Trophoblast cell (in vitro differentiated cells and primary cell): ENCODE measurements at regions not wholly inside any gene's neighbourhood (a gene's known extent, or its start where the extent isn't known, plus 50 kb on each side); places are given as distances from the start of the nearest gene placed in this dataset.
A peak's percentile ranks its signal among the peaks of the same experiment; 100 is the strongest.

Experiments used
- DNase-seq, 2 donors: peaks; one replicate each; pipeline ENCODE4 v3.0.0-alpha.2; 2016
- H2AFZ ChIP-seq: 2 replicates; pipeline ENCODE4 v1.6.1; 2013; ENCODE audit warnings: low read length, moderate library complexity, mild to moderate bottlenecking; ENCODE audit not compliant: insufficient read depth, poor library complexity
- H2AK5ac ChIP-seq: 2 replicates; pipeline ENCODE4 v1.6.1; 2013; ENCODE audit warnings: mild to moderate bottlenecking, low read length
- H2BK120ac ChIP-seq: 2 replicates; pipeline ENCODE4 v1.6.1; 2013; ENCODE audit warnings: low read length, mild to moderate bottlenecking, moderate library complexity; ENCODE audit not compliant: insufficient read depth, poor library complexity
- H2BK12ac ChIP-seq: 2 replicates; pipeline ENCODE4 v1.6.1; 2013; ENCODE audit warnings: mild to moderate bottlenecking, low read length, moderate library complexity
- H2BK5ac ChIP-seq: 2 replicates; pipeline ENCODE4 v1.6.1; 2013; ENCODE audit warnings: low read length, low read depth, moderate library complexity, mild to moderate bottlenecking; ENCODE audit not compliant: poor library complexity
- H3K14ac ChIP-seq: 2 replicates; pipeline ENCODE4 v1.6.1; 2013; ENCODE audit warnings: mild to moderate bottlenecking, low read length
- H3K18ac ChIP-seq: 2 replicates; pipeline ENCODE4 v1.6.1; 2013; ENCODE audit warnings: mild to moderate bottlenecking, low read length
- H3K23ac ChIP-seq: 2 replicates; pipeline ENCODE4 v1.6.1; 2013; ENCODE audit warnings: low read length
- H3K27ac ChIP-seq: 2 replicates; pipeline ENCODE4 v1.5.1; 2013; ENCODE audit warnings: low read depth, mild to moderate bottlenecking, inconsistent platforms, low read length, moderate library complexity
- H3K27me3 ChIP-seq: 2 replicates; pipeline ENCODE4 v1.6.1; 2013; ENCODE audit warnings: inconsistent platforms, mild to moderate bottlenecking, low read length, moderate library complexity; ENCODE audit not compliant: insufficient read depth
- H3K36me3 ChIP-seq, 2 experiments: 1 replicate in 1 of 2; 2 replicates in 1 of 2; pipeline ENCODE4 v1.6.1; 2013; ENCODE audit warnings: low read length in 2 of 2, mild to moderate bottlenecking in 2 of 2, moderate library complexity in 1 of 2; ENCODE audit not compliant: insufficient read depth in 2 of 2, control insufficient read depth in 1 of 2
- H3K4ac ChIP-seq: 2 replicates; pipeline ENCODE4 v1.6.1; 2013; ENCODE audit warnings: low read depth, mild to moderate bottlenecking, low read length, moderate library complexity
- H3K4me1 ChIP-seq, 2 experiments: 1 replicate in 1 of 2; 2 replicates in 1 of 2; pipeline ENCODE4 v1.6.1; 2013; ENCODE audit warnings: low read length in 2 of 2, mild to moderate bottlenecking in 2 of 2, moderate library complexity in 1 of 2; ENCODE audit not compliant: insufficient read depth in 2 of 2, control insufficient read depth in 1 of 2
- H3K4me2 ChIP-seq: 2 replicates; pipeline ENCODE4 v1.6.1; 2013; ENCODE audit warnings: inconsistent platforms, mild to moderate bottlenecking, low read length, moderate library complexity
- H3K4me3 ChIP-seq: 2 replicates; pipeline ENCODE4 v1.5.1; 2013; ENCODE audit warnings: mild to moderate bottlenecking, low read depth, low read length, inconsistent platforms
- H3K79me1 ChIP-seq: one replicate; pipeline ENCODE4 v1.6.1; 2013; ENCODE audit warnings: low read length
- H3K79me2 ChIP-seq: 2 replicates; pipeline ENCODE4 v1.6.1; 2013; ENCODE audit warnings: low read length, mild to moderate bottlenecking; ENCODE audit not compliant: control insufficient read depth, insufficient read depth, poor library complexity
- H3K9ac ChIP-seq: 2 replicates; pipeline ENCODE4 v1.6.1; 2013; ENCODE audit warnings: mild to moderate bottlenecking, low read length
- H3K9me3 ChIP-seq: 2 replicates; pipeline ENCODE4 v1.6.1; 2013; ENCODE audit warnings: low read depth, mild to moderate bottlenecking, control low read depth, inconsistent platforms, low read length; ENCODE audit not compliant: insufficient read depth
- H4K12ac ChIP-seq: 2 replicates; pipeline ENCODE4 v1.6.1; 2013; ENCODE audit warnings: low read depth, mild to moderate bottlenecking, low read length, moderate library complexity
- H4K8ac ChIP-seq: 2 replicates; pipeline ENCODE4 v1.6.1; 2013; ENCODE audit warnings: low read depth, mild to moderate bottlenecking, low read length, moderate library complexity
- H4K91ac ChIP-seq: one replicate; pipeline ENCODE4 v1.6.1; 2013; ENCODE audit warnings: low read depth, mild to moderate bottlenecking, low read length, moderate library complexity
- WGBS: extraction: QIAGEN DNeasy Blood & Tissue Kit; methylation state at CpG from one replicate; pipeline ENCODE4 v1.1.7; 2013; ENCODE audit warnings: missing lambda C conversion rate; ENCODE audit not compliant: insufficient read length, insufficient coverage; ENCODE audit errors: extremely low coverage; 5-methylcytosine and 5-hydroxymethylcytosine counted together

DNA sequence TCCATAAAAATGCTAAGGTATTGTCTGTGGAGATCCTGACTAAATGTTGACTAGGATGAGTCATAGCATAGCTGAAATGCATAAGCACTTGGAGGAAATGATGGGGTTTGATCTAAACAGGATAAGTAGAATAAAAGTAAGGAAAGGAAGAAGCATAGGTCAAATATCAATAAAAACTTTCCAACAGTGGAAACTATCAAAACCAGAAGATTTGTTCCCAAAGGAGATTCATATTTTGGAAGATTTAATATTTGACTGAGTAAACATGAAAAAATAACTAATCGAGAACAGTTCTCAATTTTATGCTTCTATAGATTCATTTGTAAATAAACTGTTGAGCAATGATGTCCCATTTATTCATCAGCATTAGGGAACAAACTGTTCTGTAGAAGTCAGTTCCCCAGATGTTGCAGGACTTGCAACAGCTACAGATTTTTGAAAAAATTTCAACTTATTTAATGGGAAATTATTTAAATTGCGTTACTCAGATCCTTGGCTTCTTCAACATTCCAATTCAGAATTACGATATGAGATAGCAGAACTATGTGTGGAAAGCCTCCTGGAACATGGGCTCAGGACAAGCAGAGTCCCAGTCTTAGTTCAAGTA lies 133.7 kb upstream of the TBX18 start:
- Histone ChIP-seq H3K27ac (no peak overlapping the region), H3K79me1 (no peaks in the 10 kb centered on the region), H3K4ac (no peak overlapping the region), H3K79me2 (no peaks in the 10 kb centered on the region), H2BK120ac (no peak overlapping the region), H2BK12ac (no peak overlapping the region), H3K23ac (no peak overlapping the region), H3K9me3 (no peaks in the 10 kb centered on the region), H3K4me3 (no peak overlapping the region), H3K4me1 (no peaks in the 10 kb centered on the region), H3K14ac (no peak overlapping the region), H3K9ac (no peak overlapping the region), H4K8ac (no peak overlapping the region), H4K91ac (no peak overlapping the region), H3K18ac (no peak overlapping the region), H4K12ac (no peak overlapping the region), H3K4me2 (no peak overlapping the region), H3K36me3 (no peaks in the 10 kb centered on the region), H2AK5ac (no peak overlapping the region), H2BK5ac (no peak overlapping the region), H3K27me3 (no peaks in the 10 kb centered on the region), H2AFZ (no peak overlapping the region)
- peak in 1 of 2 donors; percentile 59 for DNase-seq
- WGBS, result no CpG with 5 or more reads among the region's 3 CpGs

DNA sequence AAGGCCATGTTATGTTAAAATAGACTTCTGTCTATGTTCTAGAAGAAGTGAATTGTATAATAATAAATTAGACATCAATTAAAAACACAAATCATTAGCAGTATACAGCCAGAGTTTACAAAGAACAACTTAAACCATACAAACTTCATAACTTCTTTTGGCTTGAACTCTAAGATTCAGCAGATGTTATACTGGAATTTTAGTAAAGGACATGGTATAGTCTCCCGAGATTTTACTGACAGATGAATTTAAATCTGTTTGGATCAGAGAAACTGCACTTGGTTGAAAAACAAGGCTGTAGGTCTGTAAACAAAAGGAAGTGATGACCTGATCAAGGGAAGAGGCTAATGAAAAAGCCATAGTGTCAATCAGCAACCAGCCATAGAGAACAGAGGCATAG lies 132.6 kb upstream of the TBX18 start:
- no peaks in the 10 kb centered on the region for H3K27me3 ChIP-seq
- H2BK5ac ChIP-seq, result no peak overlapping the region
- no peaks in the 10 kb centered on the region for H3K9me3 ChIP-seq
- H3K23ac ChIP-seq, result no peak overlapping the region
- H3K36me3 ChIP-seq, result no peaks in the 10 kb centered on the region
- H3K4me1 ChIP-seq, result no peaks in the 10 kb centered on the region
- no peak overlapping the region for H3K4me3 ChIP-seq
- H3K14ac ChIP-seq, result no peak overlapping the region
- no peak overlapping the region for H4K8ac ChIP-seq
- H3K4me2 ChIP-seq, result no peak overlapping the region
- WGBS, result no CpG with 5 or more reads among the region's 1 CpG
- H2BK120ac ChIP-seq, result no peak overlapping the region
- no peak overlapping the region for H2BK12ac ChIP-seq
- H3K9ac ChIP-seq, result no peak overlapping the region
- no peak overlapping the region for H3K27ac ChIP-seq
- H2AK5ac ChIP-seq, result no peak overlapping the region
- no peak overlapping the region for H2AFZ ChIP-seq
- no peaks in the 10 kb centered on the region for H3K79me1 ChIP-seq
- H3K18ac ChIP-seq, result no peak overlapping the region
- DNase-seq, result no peak
- no peak overlapping the region for H4K12ac ChIP-seq
- no peaks in the 10 kb centered on the region for H3K79me2 ChIP-seq
- no peak overlapping the region for H3K4ac ChIP-seq
- H4K91ac ChIP-seq, result no peak overlapping the region

DNA sequence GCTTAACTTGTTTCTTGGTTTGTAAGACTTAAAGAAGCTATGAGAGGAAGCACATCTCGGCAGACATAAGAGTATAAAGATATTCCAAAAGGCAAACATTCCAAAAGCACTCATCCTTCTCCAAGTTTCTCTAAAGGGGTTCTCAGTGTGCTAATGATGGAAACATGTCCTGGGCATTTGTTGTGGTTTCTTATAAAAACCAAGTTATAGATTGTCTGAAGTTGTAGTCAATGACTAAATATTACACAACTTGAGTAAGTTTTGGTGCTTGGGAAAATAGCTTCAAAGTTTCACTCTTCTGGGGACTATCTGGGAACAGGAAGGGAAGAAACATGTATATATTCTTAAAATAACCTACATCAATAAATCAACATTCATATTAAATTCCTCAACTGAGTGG lies 128.3 kb upstream of the TBX18 start:
- Histone ChIP-seq H2AFZ (no peak overlapping the region), H4K12ac (no peak overlapping the region), H3K9ac (no peak overlapping the region), H3K23ac (no peak overlapping the region), H2BK12ac (no peak overlapping the region), H3K27me3 (no peaks in the 10 kb centered on the region), H3K4ac (no peak overlapping the region), H3K79me1 (no peaks in the 10 kb centered on the region), H3K18ac (no peak overlapping the region), H3K79me2 (no peaks in the 10 kb centered on the region), H4K91ac (no peak overlapping the region), H4K8ac (no peak overlapping the region), H3K14ac (no peak overlapping the region), H3K36me3 (no peaks in the 10 kb centered on the region), H3K9me3 (no peaks in the 10 kb centered on the region), H2BK120ac (no peak overlapping the region), H3K4me1 (no peaks in the 10 kb centered on the region), H3K4me3 (no peak overlapping the region), H2BK5ac (no peak overlapping the region), H3K4me2 (no peak overlapping the region), H2AK5ac (no peak overlapping the region), H3K27ac (no peak overlapping the region)
- DNase-seq, result no peak
- WGBS, result no CpG with 5 or more reads among the region's 1 CpG

DNA sequence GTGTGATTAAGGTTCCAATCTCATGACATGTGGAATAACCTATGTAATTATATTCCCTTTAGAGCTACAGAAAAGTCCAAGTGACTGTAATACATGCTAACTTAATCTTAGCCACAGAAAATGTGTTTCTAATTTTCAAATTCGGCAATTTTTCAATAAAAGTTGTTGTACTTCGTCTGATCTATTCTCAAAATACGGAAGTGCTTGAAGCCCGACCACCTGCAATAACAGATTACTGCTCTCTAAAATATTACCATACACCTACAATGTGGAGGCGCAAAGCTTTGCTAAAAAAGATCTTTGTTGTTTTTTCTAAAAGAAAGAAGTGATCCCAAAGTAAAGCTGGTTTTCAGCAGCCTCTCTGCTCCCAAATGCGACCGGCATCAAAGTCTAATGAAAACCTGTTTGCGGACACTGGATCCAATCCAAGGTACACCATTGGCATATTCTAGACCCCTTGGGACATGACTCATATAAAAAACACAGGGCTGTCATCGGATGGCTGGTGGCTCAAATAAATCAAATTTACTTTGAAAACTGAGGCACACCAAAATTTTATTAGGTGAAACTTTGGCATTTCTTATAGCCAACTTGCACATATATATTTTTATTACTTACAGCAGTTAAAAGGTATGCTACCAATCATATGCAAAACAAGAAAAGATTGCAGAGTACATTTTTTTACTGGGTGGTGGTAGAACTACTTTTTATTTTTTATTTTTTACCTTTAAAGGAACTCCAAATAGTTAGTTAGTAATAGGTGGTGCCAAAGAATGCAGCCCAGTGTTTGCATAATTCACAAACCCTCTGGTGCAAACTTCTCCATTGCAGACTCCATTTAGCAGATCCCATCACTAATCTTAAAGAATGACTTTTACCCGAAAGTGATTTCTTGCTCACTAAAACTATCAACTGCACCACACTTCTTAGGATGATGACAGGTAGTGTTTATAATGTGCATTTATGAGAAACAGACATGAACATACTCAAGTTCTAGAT lies 118.7 kb upstream of the TBX18 start:
- Histone ChIP-seq H3K79me1 (no peaks in the 10 kb centered on the region), H3K27ac (no peak overlapping the region), H3K23ac (no peak overlapping the region), H3K18ac (no peak overlapping the region), H4K8ac (no peak overlapping the region), H3K4ac (no peak overlapping the region), H2BK12ac (no peak overlapping the region), H4K91ac (no peak overlapping the region), H3K9ac (no peak overlapping the region), H2AK5ac (no peak overlapping the region), H3K4me3 (no peak overlapping the region), H3K9me3 (no peaks in the 10 kb centered on the region), H3K4me2 (no peak overlapping the region), H2AFZ (no peak overlapping the region), H2BK5ac (no peak overlapping the region), H3K4me1 (no peaks in the 10 kb centered on the region), H4K12ac (no peak overlapping the region), H3K36me3 (no peaks in the 10 kb centered on the region), H3K14ac (no peak overlapping the region), H3K79me2 (no peaks in the 10 kb centered on the region), H3K27me3 (no peaks in the 10 kb centered on the region), H2BK120ac (no peak overlapping the region)
- DNase-seq, result no peak
- WGBS, result no CpG with 5 or more reads among the region's 10 CpGs
